A673 (cell line): ENCODE measurements at regions not wholly inside any gene's neighbourhood (a gene's known extent, or its start where the extent isn't known, plus 50 kb on each side); places are given as distances from the start of the nearest gene placed in this dataset.

ENCODE experiments used
- CTCF ChIP-seq: fragments of 300-800, 200-600 bp; sonication (generic); conservative IDR thresholded peaks from 2 replicates; pipeline ENCODE4 v1.5.1; 2017; ENCODE audit warnings: low read depth, mild to moderate bottlenecking, antibody characterized with exemption, low read length, moderate library complexity, mixed read lengths
- EZH2 ChIP-seq: fragments of 200-600 bp; sonication (generic); IDR thresholded peaks from 2 replicates; pipeline ENCODE4 v1.6.1; 2017; ENCODE audit warnings: borderline replicate concordance, low read depth, mild to moderate bottlenecking, mixed read lengths, antibody characterized with exemption, low read length; ENCODE audit not compliant: poor library complexity, severe bottlenecking

GRCh38 chr5:90050103-90050502 lies 359.5 kb downstream of the CETN3 start:
- no peak for TF ChIP-seq CTCF
- no peak for TF ChIP-seq EZH2
